Keratinocyte (primary cell): ENCODE measurements at regions not wholly inside any gene's neighbourhood (a gene's known extent, or its start where the extent isn't known, plus 50 kb on each side); places are given as distances from the start of the nearest gene placed in this dataset.

ENCODE experiments used
- CTCF ChIP-seq, 3 experiments: IDR thresholded peaks in 1 of 3; conservative IDR thresholded peaks in 1 of 3; optimal IDR thresholded peaks in 1 of 3; 2 replicates in 2 of 3; 3 replicates in 1 of 3; pipeline versions ENCODE3 to v1.5.1; 2011; ENCODE audit warnings: low read length in 3 of 3, mild to moderate bottlenecking in 3 of 3, moderate library complexity in 2 of 3, control low read depth in 1 of 3, inconsistent platforms in 1 of 3; ENCODE audit not compliant: insufficient read depth in 2 of 3; ENCODE audit errors: extremely low read depth in 1 of 3
- EZH2 ChIP-seq: IDR thresholded peaks from one replicate; pipeline ENCODE4 v1.6.1; 2012; ENCODE audit warnings: inconsistent platforms, mild to moderate bottlenecking, low read length, moderate library complexity

- no peak for TF ChIP-seq EZH2
- TF ChIP-seq CTCF (optimal IDR thresholded peaks at IDR 0.05 in 1 of 3, IDR thresholded peaks at IDR 0.05 in 1 of 3, conservative IDR thresholded peaks at IDR 0.05 in 1 of 3; ENCODE audit: extremely low read depth in 1 of 3, insufficient read depth in 2 of 3, low read length in 3 of 3): no peak
Observed at GRCh38 chr5:120954255-120954654, 490.2 kb downstream of the PRR16 start.
